GM21723 (cell line): ENCODE measurements at regions not wholly inside any gene's neighbourhood (a gene's known extent, or its start where the extent isn't known, plus 50 kb on each side); places are given as distances from the start of the nearest gene placed in this dataset.
"Not testable (repeated sequence)": the region's sequence is repeated elsewhere in the genome, so short reads cannot be mapped to it uniquely, and the experiment has no call there.

ENCODE experiments used
- ATAC-seq: cut with Tn5 transposase; IDR thresholded peaks from one replicate; pipeline ENCODE4 v1.9.1; 2021; ENCODE audit warnings: mild to moderate bottlenecking, moderate library complexity; ENCODE audit not compliant: unreplicated experiment

DNA sequence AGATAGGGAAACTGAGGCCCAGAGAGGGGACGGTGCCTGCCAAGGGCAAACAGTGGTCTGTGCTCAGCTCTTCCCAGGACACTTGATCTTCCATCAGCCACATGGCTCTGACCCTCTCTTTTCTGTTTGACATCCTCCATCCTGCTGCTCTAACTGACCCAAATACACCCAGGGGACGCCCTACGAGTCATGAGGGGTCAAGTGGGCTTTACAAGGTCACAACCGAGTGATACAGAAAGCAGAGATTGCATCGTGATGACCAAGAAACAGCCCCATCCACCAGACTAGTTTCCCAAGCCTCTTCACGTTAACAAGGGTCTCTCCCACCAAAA lies 131.2 kb upstream of the UNC5B start:
- no peak for ATAC-seq

DNA sequence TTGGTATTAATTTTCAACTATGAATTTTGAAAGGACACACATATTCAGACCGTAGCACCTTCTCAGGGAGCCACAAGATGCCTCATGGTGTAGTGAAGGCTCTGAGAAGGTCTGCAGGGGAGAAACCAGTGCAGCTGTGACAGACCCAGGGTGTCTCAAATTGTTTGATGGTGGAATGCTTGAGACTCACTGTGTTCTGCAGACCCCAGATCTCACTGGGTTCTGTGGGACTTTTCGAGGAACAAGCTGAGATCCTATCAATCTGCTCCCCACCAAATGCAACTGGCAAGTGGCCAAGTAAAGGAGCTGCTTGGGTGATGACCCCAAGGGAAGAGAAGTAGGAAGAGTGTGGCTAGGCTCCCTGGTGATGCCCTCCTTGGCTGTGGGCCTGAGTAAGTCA lies 130.5 kb upstream of the UNC5B start:
- ATAC-seq = no peak

DNA sequence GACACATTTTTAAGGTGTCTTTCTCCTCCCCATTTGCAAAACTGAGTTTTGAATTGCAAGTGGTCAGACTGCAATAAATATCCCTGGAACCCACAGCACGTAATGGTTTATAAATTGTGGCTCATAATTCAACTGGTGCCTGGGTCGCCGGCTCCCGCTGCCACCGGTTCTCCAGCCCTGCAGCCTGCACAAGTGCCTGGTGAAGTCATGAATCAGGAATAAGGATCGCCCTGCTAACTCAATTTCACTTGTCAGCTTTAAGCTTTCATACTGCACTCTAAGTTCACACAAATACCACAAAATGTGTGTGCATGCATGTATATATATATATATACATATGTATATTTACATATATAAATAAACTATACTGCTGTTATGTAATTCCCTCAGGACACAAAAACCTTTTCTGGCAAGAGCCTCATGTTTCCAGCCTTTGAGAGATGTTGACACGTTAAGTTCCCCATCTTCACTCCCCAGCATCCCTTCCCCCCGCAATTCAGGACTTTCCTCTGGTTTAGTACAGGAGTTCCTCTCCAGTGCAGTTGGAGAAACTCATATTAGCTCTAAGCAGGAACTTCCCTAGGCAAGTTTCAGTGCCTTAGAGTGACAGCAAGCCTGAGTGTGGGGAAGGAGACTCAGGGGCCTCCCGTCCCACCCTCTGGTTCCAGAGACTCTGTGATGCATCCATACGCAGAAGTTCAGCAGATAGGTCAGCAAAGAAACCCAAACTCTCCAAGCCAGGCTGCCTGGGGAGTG lies 129.2 kb upstream of the UNC5B start:
- no peak for ATAC-seq

DNA sequence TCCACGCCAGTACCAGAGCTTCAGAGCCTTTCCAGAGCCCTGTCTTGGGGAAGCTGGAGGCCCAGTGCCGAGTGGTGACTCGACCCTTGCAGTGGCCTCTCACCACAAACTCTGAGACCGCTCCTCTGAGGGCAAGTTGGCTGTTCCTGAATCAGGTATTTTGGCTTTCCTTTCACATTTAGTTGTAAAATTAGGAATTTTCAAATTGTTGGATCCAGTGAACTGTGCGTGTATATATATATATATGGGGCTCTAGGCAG lies 128.7 kb upstream of the UNC5B start:
- ATAC-seq = no peak

DNA sequence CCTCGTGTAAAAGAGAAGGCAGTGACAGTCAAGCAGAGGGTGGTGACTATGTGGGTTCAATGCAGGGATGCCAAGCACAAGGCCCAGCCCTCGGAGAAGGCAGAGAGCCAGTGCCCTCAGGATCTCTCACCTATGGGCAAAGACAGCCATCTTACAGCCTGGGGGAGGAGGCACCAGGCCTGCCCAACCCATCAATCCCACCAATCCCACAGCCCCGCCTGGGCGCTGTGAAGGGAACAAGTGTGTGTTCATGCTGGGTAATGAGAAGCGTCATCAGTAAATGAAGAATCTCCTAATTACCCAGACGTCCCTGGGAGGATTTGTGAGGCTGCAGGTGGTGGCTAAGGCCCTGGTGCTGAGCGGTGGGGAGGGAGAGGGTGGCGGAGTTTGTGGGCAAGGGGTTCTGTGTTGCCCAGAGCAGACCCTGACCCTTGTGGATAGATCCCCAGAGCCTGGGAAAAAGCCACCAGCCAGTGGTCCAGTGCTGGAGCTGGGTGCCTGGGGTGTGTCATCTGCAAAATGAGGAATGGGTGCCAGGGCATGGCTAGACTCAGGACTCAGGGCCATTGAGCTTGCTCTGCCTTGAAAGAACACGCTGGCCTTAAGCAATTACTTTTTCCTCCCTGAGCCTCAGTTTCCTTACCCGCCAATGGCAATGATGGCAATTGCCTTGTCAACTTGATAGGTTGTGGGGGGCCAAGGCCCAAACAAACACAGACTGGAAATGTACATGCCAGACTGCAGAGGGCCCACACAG lies 128.1 kb upstream of the UNC5B start:
- no peak for ATAC-seq

DNA sequence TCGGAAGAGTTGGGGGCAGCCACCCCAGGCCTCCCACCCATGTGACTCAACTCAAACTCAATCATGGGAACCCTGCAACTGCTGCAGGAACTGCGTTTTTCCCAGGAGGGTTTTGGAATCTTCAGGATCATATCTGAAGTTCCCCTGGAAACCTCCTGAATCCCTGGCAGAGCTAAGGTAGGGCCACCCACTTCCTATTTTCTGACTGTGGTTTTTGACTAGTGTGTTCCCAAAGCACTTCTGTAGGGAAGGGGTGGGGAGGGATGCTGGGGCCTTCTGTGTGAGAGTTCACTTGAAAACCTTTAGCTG lies 127.6 kb upstream of the UNC5B start:
- no peak for ATAC-seq

DNA sequence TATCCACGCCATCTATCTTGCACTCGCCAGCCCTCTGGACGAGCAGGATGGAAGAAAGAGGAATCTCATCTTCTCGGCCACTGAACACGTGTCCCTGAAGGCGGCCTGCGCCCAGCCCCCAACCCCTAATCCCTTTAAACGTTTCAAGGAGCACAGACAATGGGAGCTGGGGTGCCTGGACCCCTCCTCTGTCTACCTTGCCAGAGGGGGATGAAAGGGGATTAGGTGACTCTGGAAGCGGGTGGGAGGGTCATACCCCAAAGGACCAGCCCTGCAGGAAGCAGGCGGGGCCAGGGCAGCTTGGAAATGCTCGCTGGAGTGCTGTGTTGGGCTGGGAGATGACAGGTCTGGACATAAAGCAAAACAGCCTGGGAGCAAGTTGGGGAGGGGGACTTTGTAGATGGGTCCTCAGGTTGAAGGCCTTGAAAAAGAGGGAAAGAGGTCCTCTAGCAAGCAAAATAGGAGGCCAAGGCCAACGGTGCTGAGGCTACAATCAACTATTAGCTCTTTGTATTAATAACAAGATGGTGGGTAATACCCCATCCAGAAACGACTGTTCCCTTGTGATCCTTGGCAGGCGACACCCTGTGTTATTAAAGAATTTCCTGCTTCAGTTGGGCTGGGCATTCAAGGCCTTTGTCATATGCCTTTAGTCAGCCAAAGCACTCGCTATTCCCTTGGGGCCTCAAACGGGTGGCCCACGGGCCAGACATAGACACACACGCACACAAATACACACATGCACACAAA lies 126.5 kb upstream of the UNC5B start:
- no peak for ATAC-seq

DNA sequence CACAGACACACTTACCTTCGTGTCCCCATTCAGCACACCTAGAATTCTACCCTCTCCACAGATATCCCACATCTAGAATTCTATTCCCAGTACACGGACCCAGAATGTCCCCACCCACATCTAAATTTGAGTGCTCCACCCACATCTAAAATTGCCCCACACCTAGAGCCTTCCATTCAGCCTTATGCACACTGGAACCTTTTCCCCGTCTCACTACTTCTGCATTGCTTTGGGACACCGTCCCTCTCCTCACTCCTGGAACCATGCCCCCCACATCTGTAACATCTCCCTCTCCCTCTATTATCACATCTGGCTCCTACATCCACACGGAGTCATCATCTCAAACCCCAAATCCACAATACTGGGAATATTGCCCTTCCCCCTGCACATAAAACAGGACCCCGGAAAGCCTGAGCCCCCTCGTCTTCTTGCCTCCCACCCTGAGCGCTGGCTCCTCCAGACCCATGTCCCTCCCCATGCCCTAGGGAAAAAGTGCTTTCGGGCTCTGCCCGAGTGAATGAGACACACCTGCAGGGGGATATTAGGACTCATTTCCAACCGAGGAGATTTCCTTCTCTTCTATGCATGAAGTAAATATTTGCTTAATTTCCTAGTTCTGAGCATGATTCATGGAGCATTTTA lies 125.8 kb upstream of the UNC5B start:
- ATAC-seq = no peak

DNA sequence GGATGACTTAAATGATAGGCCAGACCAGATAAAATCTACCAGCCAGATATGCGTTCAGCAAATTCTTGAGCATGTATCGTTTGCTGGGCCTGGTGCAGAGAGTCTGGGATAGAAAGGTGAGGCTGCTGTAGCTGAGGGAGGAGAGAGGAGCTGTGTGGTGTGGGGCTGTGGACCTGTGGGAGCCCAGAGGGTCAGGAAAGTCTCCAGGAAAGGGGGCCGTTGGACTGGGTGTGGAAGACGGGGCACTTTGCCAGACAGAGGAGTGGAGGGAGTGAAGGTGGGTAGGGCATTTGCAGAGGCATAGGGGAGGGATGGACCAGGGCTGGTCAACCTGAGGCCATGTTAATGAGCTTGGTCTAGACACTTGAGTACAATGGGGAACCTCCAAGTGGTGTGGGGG lies 124.7 kb upstream of the UNC5B start:
- ATAC-seq = no peak

DNA sequence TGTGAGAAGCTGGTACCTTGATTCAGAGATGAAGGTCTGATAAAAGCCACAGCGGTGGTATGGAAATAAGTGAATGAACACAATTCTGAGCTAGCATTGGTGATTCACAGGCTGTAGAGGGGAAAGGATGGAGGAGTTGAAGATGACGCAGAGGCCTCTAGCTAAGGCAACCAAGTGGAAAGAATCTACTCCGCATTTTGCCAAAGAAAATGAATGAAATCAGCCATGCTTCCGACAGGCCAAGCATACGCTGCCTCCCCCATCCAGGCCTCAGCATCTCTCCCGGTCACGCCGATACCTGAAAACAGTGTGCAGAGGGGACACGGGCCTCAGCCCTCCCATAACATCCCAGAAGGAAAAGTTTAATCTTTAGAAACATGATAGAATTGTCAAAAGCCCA lies 124.3 kb upstream of the UNC5B start:
- no peak for ATAC-seq

DNA sequence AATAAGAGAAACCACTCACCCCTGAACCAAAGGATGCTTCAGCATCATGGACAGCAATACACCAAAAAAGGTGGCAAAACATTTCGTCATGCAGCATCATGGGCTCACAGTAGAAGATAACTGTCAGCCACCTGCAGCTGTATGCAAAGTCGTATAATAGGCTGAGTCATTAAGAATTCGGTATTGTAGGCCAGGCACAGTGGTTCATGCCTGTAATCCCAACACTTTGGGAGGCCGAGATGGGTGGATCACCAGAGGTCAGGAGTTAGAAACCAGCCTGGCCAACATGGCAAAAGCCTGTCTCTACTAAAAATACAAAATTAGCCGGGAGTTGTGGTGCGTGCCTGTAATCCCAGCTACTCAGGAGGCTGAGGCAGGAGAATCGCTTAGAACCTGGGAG lies 123.8 kb upstream of the UNC5B start:
- ATAC-seq = not testable (repeated sequence)

DNA sequence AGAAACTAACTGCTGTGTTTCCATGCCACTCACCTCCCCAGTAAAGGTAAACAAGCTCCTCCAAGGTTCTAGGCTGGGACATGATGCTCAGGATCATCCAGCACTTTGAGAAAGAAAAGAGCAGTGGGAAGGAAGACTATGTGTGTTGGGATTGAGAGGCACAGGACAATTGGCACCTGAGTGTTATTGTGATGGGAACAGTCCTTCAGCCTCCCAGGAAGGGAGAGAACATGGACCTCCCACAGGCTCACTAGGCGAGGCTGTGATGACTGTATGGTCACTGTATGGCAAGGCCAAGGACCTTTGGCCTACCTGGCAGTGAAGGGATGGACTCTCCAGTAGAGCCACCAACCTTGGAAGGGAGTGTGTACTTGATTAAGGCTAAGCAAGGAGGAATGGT lies 123.2 kb upstream of the UNC5B start:
- ATAC-seq = no peak

DNA sequence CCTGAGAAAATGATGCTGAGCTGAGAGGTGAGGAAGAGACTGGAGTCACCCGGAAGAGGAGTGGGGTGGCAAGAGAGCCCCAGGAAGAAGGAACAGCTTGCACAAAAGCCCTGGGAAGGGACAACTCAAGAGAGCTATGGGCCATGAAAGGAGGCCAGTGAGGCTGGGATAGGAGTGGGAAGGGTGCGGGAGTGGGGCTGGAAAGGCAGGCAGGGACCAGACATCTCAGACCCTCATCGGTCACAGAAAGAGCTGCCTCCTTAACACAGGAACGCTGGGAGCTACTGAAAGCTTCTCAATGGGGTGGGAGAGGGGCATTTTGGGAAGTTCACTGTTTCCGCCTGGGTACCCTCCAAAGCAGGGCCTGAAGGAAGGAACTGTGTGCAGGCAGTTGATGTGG lies 122.0 kb upstream of the UNC5B start:
- ATAC-seq = no peak

DNA sequence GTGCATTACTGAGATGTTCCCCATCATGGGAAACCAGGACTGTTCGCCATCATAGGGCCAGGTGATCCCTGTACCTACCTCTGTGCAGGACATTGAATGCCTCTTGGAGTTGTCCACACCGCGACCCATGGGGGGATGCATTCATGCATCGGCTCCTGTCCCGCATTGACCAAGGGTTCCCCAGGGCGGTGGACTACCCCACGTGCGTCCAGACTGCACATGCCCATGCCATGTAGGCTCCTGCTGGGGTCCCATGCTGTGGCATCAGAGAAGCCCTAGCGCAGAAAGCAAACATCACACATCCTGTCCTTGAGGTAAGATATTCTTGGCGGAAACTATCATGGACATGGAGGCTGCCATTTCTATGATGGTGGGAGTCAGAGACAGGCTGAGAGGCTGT lies 121.6 kb upstream of the UNC5B start:
- ATAC-seq = no peak

DNA sequence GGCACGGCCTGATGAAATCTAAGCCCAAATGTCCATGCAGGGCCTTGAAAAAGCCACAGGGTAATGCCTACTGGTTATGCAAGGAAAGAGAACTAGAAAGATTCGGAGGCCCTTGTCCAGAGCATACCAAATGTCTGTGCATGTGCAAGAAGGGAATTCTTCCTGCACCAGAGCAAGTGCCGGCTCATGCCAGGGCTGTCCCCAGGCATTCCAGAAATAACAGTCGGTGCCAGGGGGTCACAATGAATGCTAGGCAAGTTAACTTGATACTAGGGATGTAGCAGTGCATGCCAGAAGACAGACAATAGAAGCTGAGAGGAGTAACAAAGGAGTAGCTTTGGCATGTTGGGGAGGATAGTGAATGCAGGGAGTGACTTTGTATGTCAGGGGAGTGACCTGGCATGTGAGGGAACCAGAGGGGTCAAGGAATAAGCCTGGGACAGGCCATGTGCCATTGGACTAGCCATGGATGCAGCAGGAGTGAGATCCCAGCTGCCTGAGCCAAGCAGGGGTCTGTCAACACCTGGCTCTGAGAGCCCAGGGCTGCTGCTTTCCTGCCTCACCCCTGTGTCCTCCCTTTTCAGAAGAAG lies 119.5 kb upstream of the UNC5B start:
- no peak for ATAC-seq

DNA sequence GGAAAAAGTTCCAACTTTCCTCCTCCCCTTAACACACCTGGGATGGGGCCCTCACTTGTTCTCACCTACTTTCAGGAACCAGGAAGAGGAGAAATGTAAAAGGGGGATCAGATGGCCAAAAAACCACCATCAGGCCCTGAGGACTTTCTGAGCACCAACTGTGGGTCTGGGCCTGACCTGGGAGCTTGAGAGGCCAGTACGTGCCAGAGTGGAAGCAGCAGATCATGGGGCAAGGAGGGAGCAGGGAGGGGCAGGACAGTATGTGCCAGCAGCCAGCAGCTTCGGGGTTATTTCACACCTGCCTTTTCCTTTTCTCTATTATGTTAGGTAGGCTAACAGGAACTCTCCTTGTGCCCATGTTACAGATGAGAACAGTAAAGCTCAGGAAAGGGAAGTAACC lies 118.8 kb upstream of the UNC5B start:
- no peak for ATAC-seq

DNA sequence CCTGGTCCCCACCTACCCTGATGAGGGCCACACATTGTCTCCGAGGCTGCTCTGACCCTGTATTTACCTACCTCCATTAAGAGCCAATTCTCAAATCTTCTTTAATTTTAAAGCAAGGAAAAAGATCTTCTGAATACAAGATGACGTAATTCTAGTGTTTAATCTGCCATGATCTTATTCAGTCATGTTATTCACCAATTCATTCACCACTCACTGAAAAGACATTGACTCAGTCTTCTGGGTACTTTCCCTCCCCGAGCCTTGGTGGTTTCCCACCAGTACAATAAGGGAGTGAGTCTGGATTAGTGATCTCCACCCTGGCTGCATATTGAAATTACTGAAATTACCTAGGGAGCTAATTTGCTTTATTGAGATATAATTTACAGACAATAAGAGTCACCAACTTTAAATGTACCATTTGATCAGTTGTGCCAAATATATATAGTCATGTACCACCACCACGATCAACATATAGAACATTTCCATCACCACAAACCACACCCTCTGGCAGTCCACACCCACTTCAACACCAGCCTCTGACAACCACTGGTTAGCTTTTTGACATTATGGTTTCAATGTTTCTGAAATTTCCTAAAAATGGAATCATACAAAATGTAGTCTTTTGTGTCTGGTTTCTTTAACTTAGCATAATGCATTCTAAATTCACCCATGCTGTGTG lies 117.5 kb upstream of the UNC5B start:
- no peak for ATAC-seq

DNA sequence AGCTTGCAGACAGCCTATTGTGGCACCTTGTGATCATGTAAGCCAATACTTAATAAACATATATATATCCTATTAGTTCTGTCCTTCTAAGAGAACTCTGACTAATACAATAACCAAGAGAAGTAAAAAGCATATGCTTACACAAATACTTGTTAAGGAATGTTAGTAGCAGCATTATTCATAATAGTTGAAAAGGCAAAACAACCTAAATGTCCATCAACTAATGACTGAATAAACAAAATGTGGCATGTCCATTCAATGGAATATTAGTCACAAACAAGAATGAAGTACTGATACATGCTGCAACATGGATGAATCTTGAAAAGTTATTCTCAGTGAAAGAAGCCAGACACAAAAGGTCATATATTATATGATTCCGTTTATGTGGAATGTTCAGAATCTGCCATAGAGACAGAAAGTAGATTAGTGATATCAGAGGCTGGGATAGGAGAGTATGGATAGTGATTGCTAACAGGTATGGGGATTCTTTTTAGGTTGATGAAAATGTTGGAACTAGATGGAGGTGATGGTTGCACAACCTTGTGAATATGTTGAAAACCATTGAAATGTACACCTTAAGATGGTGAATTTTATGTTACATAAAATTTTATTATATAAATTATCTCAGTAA lies 112.5 kb upstream of the UNC5B start:
- ATAC-seq = no peak

DNA sequence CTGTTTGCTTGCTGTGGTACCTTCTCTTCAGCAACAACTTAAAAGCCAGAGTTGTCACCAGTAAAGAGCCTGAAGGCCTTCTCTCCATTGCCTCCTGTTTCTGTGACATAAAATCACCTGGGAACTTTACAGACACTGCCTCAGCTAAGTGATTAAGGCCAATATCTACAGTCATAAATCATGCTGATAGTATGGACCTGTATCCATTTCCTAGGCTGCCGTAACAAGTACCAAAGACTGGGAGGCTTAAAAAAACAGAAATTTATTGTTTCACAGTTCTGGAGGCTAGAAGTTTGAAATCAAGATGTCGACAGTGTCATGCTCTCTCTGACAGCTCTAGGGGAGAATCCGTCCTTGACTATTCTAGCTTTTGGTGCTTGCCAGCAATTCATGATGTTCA lies 108.4 kb upstream of the UNC5B start:
- ATAC-seq = no peak

DNA sequence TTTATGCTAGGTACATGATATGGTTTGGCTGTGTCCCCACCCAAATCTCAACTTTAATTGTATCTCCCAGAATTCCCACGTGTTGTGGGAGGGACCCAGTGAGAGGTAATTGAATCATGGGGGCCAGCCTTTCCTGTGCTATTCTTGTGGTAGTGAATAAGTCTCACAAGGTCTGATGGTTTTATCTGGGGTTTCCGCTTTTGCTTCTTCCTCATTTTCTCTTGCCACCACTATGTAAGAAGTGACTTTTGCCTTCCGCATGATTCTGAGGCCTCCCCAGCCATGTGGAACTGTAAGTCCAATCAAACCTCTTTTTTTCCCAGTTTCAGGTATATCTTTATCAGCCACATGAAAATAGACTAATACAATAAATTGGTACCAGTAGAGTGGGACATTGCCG lies 106.2 kb upstream of the UNC5B start:
- ATAC-seq = not testable (repeated sequence)

DNA sequence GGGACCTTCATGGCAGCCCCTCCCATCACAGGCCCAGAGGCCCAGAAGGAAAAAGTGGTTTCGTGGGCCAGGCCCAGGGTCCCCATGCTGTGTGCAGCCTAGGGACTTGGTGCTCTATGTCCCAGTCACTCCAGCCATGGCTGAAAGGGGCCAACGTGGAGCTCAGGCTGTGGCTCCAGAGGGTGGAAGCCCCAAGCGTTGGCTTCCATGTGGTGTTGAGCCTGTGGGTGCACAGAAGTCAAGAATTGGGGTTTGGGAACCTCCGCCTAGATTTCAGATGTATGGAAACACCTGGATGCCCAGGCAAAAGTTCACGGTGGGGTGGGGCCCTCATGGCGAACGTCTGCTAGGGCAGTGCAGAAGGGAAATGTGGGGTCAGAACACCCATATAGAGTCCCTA lies 105.3 kb upstream of the UNC5B start:
- not testable (repeated sequence) for ATAC-seq
